ENCODE measurements at regions not wholly inside any gene's neighbourhood (a gene's known extent, or its start where the extent isn't known, plus 50 kb on each side); places are given as distances from the start of the nearest gene placed in this dataset.

DNA sequence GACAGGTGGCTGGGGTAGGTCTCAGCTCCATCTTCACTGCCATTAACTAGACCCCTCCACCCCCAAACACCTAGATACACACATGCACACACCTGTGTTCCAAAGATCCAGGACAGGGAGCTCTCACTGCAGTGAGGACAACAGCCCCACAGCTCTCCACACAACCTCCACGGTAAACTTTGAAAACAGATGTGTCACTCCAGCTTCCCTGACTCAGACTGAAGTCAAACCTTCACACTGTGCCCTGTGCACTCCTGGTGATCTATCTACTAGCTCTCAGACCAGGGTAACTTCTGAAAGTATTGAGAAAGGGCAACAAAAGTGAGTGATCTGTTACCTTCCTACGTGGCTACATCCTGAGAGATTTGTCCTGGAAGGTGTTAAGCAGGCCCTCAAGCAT, 519.8 kb downstream of the XPNPEP1 start:
- no peak for TF ChIP-seq EP300 (IDR thresholded peaks at IDR 0.05)
- TF ChIP-seq, protein P1, sequence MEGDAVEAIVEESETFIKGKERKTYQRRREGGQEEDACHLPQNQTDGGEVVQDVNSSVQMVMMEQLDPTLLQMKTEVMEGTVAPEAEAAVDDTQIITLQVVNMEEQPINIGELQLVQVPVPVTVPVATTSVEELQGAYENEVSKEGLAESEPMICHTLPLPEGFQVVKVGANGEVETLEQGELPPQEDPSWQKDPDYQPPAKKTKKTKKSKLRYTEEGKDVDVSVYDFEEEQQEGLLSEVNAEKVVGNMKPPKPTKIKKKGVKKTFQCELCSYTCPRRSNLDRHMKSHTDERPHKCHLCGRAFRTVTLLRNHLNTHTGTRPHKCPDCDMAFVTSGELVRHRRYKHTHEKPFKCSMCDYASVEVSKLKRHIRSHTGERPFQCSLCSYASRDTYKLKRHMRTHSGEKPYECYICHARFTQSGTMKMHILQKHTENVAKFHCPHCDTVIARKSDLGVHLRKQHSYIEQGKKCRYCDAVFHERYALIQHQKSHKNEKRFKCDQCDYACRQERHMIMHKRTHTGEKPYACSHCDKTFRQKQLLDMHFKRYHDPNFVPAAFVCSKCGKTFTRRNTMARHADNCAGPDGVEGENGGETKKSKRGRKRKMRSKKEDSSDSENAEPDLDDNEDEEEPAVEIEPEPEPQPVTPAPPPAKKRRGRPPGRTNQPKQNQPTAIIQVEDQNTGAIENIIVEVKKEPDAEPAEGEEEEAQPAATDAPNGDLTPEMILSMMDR (IDR thresholded peaks at IDR 0.05), result no peak

All from tibial nerve (tissue), 4 donors.